Keratinocyte (primary cell): ENCODE measurements at regions not wholly inside any gene's neighbourhood (a gene's known extent, or its start where the extent isn't known, plus 50 kb on each side); places are given as distances from the start of the nearest gene placed in this dataset.

ENCODE experiments used
- DNase-seq: peaks from one replicate; pipeline ENCODE4 v3.0.0-alpha.2; 2011; ENCODE audit warnings: low read depth, missing footprints, low spot score
- FAIRE-seq: peaks from 2 replicates; lab custom pipeline; 2011; peaks lifted over from hg19 to GRCh38; lab: Jason Lieb, UNC
- H2AFZ ChIP-seq: 2 replicates; pipeline ENCODE4 v1.6.0; 2012; ENCODE audit warnings: low read length, control low read depth, inconsistent platforms; ENCODE audit not compliant: control insufficient read depth
- H3K27ac ChIP-seq: 2 replicates; pipeline ENCODE4 v1.5.1; 2011; ENCODE audit warnings: low read length; ENCODE audit not compliant: control insufficient read depth, insufficient read depth
- H3K27me3 ChIP-seq: 3 replicates; pipeline ENCODE4 v1.6.0; 2011; ENCODE audit warnings: low read length; ENCODE audit not compliant: control insufficient read depth, insufficient read depth; ENCODE audit errors: extremely low read depth
- H3K36me3 ChIP-seq, 2 experiments: 2 replicates in 1 of 2; 3 replicates in 1 of 2; pipeline ENCODE4 v1.5.1; 2011; ENCODE audit warnings: low read length in 2 of 2, mild to moderate bottlenecking in 1 of 2; ENCODE audit not compliant: control insufficient read depth in 2 of 2, insufficient read depth in 2 of 2; ENCODE audit errors: extremely low read depth in 1 of 2
- H3K4me1 ChIP-seq: 3 replicates; pipeline ENCODE4 v1.5.1; 2011; ENCODE audit warnings: low read length; ENCODE audit not compliant: control insufficient read depth, insufficient read depth; ENCODE audit errors: extremely low read depth
- H3K4me2 ChIP-seq: 3 replicates; pipeline ENCODE4 v1.6.0; 2011; ENCODE audit warnings: low read depth, low read length; ENCODE audit not compliant: control insufficient read depth, insufficient read depth; ENCODE audit errors: extremely low read depth
- H3K4me3 ChIP-seq, 3 experiments: fragments of 200-600 bp in 1 of 3; sonication (generic) in 1 of 3; 2 replicates in 2 of 3; 3 replicates in 1 of 3; pipeline ENCODE4 v1.5.1; 2011 to 2016; ENCODE audit warnings: low read length in 3 of 3, mild to moderate bottlenecking in 3 of 3, control low read depth in 2 of 3, inconsistent platforms in 1 of 3, low read depth in 1 of 3, mixed read lengths in 1 of 3, mixed run types in 1 of 3, moderate library complexity in 1 of 3; ENCODE audit not compliant: control insufficient read depth in 2 of 3, insufficient read depth in 2 of 3; ENCODE audit errors: extremely low read depth in 1 of 3
- H3K79me2 ChIP-seq: 2 replicates; pipeline ENCODE4 v1.6.0; 2012; ENCODE audit warnings: low read length; ENCODE audit not compliant: control insufficient read depth, insufficient read depth
- H3K9ac ChIP-seq: 3 replicates; pipeline ENCODE4 v1.6.0; 2011; ENCODE audit warnings: low read length; ENCODE audit not compliant: control insufficient read depth, insufficient read depth; ENCODE audit errors: extremely low read depth
- H3K9me1 ChIP-seq: 3 replicates; pipeline ENCODE4 v1.6.0; 2011; ENCODE audit warnings: low read length; ENCODE audit not compliant: control insufficient read depth, insufficient read depth; ENCODE audit errors: extremely low read depth
- H3K9me3 ChIP-seq: 2 replicates; pipeline ENCODE4 v1.5.1; 2012; ENCODE audit warnings: low read depth, low read length; ENCODE audit not compliant: control insufficient read depth
- H4K20me1 ChIP-seq: 3 replicates; pipeline ENCODE4 v1.6.0; 2011; ENCODE audit warnings: low read length; ENCODE audit not compliant: control insufficient read depth, insufficient read depth; ENCODE audit errors: extremely low read depth
- EZH2 ChIP-seq: IDR thresholded peaks from one replicate; pipeline ENCODE4 v1.6.1; 2012; ENCODE audit warnings: inconsistent platforms, mild to moderate bottlenecking, low read length, moderate library complexity
- dilution Hi-C: fragments of 300-500 bp; cut with MboI; formaldehyde crosslinking; loops from one replicate; pipeline ENCODE4 v1.7.0; 2020; ENCODE audit warnings: low sequenced_read_pairs; ENCODE audit not compliant: extremely low pct_ligation_motif_present
- TF ChIP-seq, protein P1 (sequence below), 3 experiments: IDR thresholded peaks in 1 of 3; conservative IDR thresholded peaks in 1 of 3; optimal IDR thresholded peaks in 1 of 3; 2 replicates in 2 of 3; 3 replicates in 1 of 3; pipeline versions ENCODE3 to v1.5.1; 2011; ENCODE audit warnings: low read length in 3 of 3, mild to moderate bottlenecking in 3 of 3, moderate library complexity in 2 of 3, control low read depth in 1 of 3, inconsistent platforms in 1 of 3; ENCODE audit not compliant: insufficient read depth in 2 of 3; ENCODE audit errors: extremely low read depth in 1 of 3

- H3K4me3 ChIP-seq = no peak overlapping the region
- no peak for FAIRE-seq
- TF ChIP-seq, protein P1, sequence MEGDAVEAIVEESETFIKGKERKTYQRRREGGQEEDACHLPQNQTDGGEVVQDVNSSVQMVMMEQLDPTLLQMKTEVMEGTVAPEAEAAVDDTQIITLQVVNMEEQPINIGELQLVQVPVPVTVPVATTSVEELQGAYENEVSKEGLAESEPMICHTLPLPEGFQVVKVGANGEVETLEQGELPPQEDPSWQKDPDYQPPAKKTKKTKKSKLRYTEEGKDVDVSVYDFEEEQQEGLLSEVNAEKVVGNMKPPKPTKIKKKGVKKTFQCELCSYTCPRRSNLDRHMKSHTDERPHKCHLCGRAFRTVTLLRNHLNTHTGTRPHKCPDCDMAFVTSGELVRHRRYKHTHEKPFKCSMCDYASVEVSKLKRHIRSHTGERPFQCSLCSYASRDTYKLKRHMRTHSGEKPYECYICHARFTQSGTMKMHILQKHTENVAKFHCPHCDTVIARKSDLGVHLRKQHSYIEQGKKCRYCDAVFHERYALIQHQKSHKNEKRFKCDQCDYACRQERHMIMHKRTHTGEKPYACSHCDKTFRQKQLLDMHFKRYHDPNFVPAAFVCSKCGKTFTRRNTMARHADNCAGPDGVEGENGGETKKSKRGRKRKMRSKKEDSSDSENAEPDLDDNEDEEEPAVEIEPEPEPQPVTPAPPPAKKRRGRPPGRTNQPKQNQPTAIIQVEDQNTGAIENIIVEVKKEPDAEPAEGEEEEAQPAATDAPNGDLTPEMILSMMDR (optimal IDR thresholded peaks at IDR 0.05 in 1 of 3, IDR thresholded peaks at IDR 0.05 in 1 of 3, conservative IDR thresholded peaks at IDR 0.05 in 1 of 3; ENCODE audit: extremely low read depth in 1 of 3, insufficient read depth in 2 of 3, low read length in 3 of 3) = peak; percentile 60 to 71 (median 60)
- TF ChIP-seq EZH2 = no peak
- no peak overlapping the region for H3K27ac ChIP-seq
- peaks cover 3% of the 10 kb centered on the region for H3K27me3 ChIP-seq
- dilution Hi-C loops = no loop called here
- no peaks in the 10 kb centered on the region for H3K79me2 ChIP-seq
- H3K9ac ChIP-seq = no peak overlapping the region
- H3K4me2 ChIP-seq = no peak overlapping the region
- no peaks in the 10 kb centered on the region for H3K4me1 ChIP-seq
- no peak overlapping the region for H2AFZ ChIP-seq
- H3K9me3 ChIP-seq = no peaks in the 10 kb centered on the region
- H3K9me1 ChIP-seq = no peaks in the 10 kb centered on the region
- no peaks in the 10 kb centered on the region for H4K20me1 ChIP-seq
- no peak for DNase-seq
- no peaks in the 10 kb centered on the region for H3K36me3 ChIP-seq
These were observed 138.0 kb downstream of the RBMX2 start for GRCh38 chrX:130539721-130540321.

DNA sequence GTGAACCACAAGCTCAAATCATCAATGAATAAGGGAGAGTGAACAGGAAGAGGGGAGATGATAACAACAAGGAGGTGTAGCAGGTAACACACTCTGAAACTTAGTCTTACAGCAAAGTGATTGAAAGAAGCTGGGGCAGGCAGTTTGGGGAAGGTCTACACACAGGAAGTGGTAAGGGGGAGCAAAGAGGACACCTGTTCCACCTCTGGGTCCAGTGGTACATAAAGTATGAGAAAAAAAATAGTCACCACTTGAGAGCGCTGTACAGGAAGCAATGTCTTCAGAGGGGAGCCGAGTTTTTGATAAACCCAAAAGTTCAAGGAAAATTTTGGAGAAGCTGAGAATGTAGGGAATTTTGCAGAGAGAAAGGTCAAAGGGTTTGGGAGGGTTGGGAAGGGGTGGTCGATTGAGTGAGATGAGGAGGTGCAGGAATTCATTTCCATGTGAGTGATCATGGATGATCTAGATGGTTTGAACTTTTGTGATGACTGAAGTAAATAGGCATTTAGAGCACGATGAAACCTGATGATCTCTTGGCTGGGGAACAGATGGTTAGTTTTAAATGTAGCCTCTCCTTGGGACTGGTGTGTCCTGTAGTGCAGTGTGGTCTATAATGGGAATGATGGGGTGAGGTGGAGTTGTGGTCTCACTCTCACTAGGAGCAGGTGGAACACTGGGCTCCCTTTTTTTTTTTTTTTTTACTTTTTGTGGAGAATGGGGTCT lies 142.0 kb downstream of the RBMX2 start:
- FAIRE-seq = no peak
- Histone ChIP-seq H3K79me2 (no peaks in the 10 kb centered on the region), H3K9me1 (no peaks in the 10 kb centered on the region), H3K36me3 (no peaks in the 10 kb centered on the region), H3K9me3 (no peaks in the 10 kb centered on the region), H3K27ac (no peak overlapping the region), H3K4me2 (no peak overlapping the region), H3K4me3 (no peak overlapping the region), H3K9ac (no peak overlapping the region), H3K27me3 (peaks cover 7% of the 10 kb centered on the region), H2AFZ (no peak overlapping the region), H3K4me1 (no peaks in the 10 kb centered on the region), H4K20me1 (no peaks in the 10 kb centered on the region)
- no peak for TF ChIP-seq EZH2
- TF ChIP-seq, protein P1 (optimal IDR thresholded peaks at IDR 0.05 in 1 of 3, IDR thresholded peaks at IDR 0.05 in 1 of 3, conservative IDR thresholded peaks at IDR 0.05 in 1 of 3; ENCODE audit: extremely low read depth in 1 of 3, insufficient read depth in 2 of 3, low read length in 3 of 3) = no peak
- dilution Hi-C loops = no loop called here
- no peak for DNase-seq
